ENCODE measurements at regions not wholly inside any gene's neighbourhood (a gene's known extent, or its start where the extent isn't known, plus 50 kb on each side); places are given as distances from the start of the nearest gene placed in this dataset.
"Not testable (repeated sequence)": the region's sequence is repeated elsewhere in the genome, so short reads cannot be mapped to it uniquely, and the experiment has no call there.

DNA sequence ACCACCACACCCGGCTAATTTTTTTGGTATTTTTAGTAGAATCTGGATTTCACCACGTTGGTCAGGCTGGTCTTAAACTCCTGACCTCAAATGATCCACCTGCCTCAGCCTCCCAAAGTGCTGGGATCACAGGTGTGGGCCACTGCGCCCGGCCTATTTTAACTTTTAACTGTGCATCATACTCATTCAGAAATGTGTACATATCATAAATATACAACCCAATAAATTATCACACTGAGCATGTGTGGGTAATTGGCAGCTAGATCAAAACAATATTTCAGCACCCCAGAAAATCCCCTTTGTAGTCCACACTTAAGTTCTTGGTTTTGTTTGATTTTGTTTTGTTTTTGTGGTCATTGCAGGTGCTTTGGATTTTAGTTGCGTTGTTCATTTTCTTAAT, 228.9 kb upstream of the ZNF217 start:
- intact Hi-C loops (cut with micrococcal nuclease), result no loop called here

DNA sequence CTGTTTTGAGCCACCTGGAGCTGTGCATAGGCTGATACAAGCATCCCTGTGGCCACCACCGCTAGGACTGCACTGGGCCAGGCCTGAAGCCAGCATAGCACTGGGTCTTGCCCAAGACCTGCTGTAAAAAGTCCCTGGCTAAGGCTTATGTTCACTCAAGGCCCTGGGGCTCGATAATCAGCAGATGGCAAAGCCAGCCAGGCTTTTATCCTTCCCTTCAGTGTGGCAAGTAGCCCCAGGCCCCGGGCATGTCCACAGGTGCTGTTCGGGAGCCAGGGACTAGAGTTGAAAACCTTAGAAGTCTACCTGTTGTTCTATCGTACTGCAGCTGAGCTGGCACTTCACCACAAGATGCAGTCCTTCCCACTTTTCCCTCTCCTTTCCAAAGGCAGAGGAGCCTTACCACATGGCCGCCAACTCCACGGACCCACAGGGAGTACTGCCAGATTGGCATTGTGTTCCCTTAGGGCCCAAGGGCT, 226.4 kb upstream of the ZNF217 start:
- intact Hi-C loops (cut with micrococcal nuclease), result no loop called here

GRCh38 chr20:53818457-53819177, 225.0 kb upstream of the ZNF217 start:
- intact Hi-C loops (cut with micrococcal nuclease), result no loop called here

DNA sequence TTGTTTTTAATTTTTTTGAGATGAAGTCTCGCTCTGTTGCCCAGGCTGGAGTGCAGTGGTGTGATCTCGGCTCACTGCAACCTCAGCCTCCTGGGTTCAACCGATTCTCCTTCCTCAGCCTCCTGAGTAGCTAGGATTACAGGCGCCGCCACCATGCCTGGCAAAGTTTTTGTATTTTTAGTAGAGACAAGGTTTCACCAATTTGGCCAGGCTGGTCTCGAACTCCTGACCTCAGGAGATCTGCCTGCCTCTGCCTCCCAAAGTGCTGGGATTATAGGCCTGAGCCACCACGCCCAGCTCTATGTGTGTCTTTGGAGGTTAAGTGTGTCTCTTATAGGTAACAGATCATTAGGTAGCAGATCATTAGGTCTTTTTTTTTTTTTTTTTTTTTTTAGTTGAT, 223.9 kb upstream of the ZNF217 start:
- intact Hi-C loops (cut with micrococcal nuclease), result not testable (repeated sequence)

DNA sequence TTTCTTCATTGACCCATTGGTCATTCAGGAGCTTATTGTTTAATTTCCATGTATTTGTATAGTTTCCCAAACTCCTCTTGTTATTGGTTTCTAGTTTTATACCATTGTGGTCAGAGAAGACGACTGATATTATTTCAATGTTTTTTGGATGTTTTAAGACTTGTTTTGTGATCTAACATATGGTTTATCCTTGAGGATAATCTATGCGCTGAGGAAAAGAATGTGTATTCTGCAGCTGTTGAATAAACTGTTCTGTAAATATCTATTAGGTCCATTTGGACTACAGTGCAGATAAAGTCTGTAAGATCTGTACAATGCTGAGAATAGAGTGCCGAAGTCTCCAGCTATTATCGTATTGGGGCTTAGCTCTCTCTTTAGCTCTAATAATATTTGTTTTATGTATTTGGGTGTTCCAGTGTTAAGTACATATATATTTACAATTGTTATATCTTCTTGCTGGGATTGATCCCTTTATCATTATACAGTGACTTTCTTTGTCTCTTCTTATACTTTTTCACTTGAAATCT, 223.3 kb upstream of the ZNF217 start:
- intact Hi-C loops (cut with micrococcal nuclease), result no loop called here

DNA sequence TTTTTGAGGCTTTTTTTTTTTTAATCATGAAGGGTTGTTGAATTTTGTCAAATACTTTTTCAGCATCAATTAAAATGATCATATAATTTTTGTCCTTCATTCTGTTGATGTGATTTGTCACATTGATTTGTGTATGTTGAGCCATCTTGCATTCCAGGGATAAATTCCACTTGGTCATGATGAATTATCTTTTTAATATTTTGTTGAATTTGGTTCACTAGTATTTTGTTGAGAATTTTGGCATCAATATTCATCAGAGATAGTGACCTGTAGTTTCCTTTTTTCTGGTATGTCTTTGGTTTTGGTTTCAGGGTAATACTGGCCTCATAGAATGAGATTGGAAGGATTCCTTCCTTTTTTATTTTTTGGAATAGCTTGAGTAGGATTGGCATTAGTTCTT, 221.9 kb upstream of the ZNF217 start:
- intact Hi-C loops (cut with micrococcal nuclease), result no loop called here

DNA sequence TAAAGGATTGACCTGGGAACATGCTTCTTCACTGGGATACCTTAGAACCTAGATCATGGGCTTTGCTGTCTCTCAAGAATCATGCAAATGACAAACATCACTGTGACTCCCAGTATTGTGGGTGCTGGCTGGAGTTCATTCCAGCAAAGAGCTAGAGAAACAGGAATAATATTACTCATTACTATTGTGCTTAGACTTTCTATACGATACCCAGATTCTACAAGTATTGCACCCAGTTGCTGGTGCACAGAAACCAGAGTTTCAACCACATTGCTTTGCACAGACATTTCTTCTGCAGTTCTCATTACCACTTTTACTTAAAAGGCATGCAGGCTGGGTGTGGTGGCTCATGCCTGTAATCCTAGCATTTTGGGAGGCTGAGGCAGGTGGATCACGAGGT, 220.4 kb upstream of the ZNF217 start:
- intact Hi-C loops (cut with micrococcal nuclease), result no loop called here

DNA sequence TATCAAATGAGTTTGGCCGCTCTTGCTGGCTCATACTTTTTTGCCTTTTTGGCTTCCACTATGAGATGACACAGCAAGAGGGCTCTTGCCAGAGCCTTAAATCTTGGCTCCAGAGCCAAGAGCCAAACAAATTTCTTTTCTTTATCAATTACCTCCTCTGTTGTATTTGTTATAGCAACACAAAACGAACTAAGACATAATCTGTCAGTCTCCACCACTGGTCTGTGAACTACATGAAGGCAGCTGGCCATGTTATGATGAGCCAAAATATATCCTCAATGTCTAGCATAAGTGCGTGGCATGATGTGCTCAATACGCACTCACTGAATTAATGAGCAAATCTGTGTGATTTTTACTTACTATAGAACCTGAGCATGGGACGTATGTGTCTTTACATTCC, 220.0 kb upstream of the ZNF217 start:
- intact Hi-C loops (cut with micrococcal nuclease), result no loop called here

GRCh38 chr20:53811577-53811976, 217.9 kb upstream of the ZNF217 start:
- intact Hi-C loops (cut with micrococcal nuclease), result no loop called here

GRCh38 chr20:53810661-53811355, 217.2 kb upstream of the ZNF217 start:
- intact Hi-C loops (cut with micrococcal nuclease), result no loop called here

GRCh38 chr20:53809728-53810365, 216.2 kb upstream of the ZNF217 start:
- intact Hi-C loops (cut with micrococcal nuclease), result no loop called here

DNA sequence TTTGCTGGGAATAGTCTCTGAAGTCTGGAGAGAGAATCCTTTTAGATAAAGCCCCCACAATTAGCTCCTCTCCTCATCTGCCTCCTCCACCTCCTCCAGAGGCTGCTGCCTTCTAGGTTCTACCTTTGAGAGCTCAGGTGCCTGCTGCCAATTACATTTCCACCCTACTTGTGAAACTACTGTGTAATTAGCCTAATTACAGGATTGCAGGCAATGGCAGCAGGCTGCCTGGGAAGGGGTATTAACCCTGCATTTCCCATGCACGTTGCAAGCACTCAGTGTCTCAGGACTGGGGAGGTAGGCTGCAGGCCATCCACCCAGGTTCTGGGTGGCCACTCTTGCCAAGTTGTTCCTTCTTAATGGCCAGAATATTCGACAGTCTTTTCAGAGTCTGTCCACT, 215.6 kb upstream of the ZNF217 start:
- intact Hi-C loops (cut with micrococcal nuclease), result no loop called here

DNA sequence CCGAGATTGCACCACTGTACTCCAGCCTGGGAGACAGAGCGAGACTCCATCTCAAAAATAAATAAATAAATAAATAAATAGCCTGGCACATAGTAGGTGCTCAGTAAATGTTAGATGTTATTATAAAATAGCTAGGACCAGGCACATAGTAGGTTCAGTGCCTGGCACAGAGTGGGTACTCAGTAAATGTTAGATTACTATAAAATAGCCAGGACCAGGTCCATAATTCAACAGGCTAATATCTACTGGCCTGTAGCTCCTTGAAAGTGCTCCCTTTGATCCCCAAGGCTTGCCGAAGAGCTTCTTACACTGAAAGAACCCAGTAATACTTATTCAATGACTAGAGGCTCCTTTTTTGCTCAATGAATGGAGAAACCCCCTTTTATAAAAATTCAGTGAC, 215.1 kb upstream of the ZNF217 start:
- intact Hi-C loops (cut with micrococcal nuclease), result no loop called here

- intact Hi-C loops (cut with micrococcal nuclease), result not testable (repeated sequence)
These were observed 214.7 kb upstream of the ZNF217 start for GRCh38 chr20:53808302-53808701.

- intact Hi-C loops (cut with micrococcal nuclease), result no loop called here
These were observed 213.2 kb upstream of the ZNF217 start for GRCh38 chr20:53806683-53807401.

- intact Hi-C loops (cut with micrococcal nuclease), result no loop called here
These were observed 212.3 kb upstream of the ZNF217 start for GRCh38 chr20:53805895-53806384.

GRCh38 chr20:53804920-53805894, 211.6 kb upstream of the ZNF217 start:
- intact Hi-C loops (cut with micrococcal nuclease), result no loop called here

DNA sequence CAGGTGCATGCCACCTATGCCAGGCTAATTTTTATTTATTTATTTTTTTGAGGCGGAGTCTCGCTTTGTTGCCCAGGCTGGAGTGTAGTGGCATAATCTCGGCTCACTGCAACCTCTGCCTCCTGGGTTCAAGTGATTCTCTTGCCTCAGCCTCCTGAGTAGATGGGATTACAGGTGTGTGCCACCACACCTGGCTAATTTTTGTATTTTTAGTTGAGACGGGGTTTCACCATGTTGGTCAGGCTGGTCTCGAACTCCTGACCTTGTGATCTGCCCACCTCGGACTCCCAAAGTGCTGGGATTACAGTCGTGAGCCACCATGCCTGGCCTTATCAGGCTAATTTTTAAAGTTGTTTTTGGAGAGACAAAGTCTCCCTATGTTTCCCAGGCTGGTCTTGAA, 210.7 kb upstream of the ZNF217 start:
- intact Hi-C loops (cut with micrococcal nuclease), result not testable (repeated sequence)

- intact Hi-C loops (cut with micrococcal nuclease), result no loop called here
These were observed 210.0 kb upstream of the ZNF217 start for GRCh38 chr20:53803492-53804155.

All from T-helper 1 cell treated with Interleukin-12 subunit alpha and Interleukin-12 subunit beta and Interleukin-4 antibody, amounts not matched to agents 30 ng/mL and 1 ng/mL, for 36 hours (primary cell).